NCI-H2081 treated with DMSO at 0.1 percent for 48 hours (cell line): ENCODE measurements at regions not wholly inside any gene's neighbourhood (a gene's known extent, or its start where the extent isn't known, plus 50 kb on each side); places are given as distances from the start of the nearest gene placed in this dataset.
"Not testable (repeated sequence)": the region's sequence is repeated elsewhere in the genome, so short reads cannot be mapped to it uniquely, and the experiment has no call there.

ENCODE experiments used
- DNase-seq: peaks from one replicate; lab custom pipeline; 2025; lab: John Stamatoyannopoulos, UW

DNA sequence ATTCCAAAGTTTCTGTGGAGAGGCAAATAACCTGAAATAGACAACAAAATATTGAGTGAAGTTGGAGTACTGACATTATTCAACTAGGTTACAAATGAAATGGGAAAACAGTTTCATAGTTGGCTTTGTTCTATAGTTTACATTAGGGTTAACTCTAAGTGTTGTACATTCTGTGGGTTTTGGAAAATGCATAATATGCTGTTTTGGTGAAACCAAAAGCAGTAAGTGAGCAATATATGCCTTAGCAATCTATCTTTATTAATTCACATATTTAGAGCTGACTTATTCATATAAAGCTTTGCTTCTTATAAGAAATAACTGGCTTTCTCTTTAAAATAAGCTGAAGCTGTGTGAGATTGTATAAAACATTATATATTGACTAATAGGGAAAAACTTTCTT lies 157.5 kb upstream of the AHI1 start:
- no peak for DNase-seq

DNA sequence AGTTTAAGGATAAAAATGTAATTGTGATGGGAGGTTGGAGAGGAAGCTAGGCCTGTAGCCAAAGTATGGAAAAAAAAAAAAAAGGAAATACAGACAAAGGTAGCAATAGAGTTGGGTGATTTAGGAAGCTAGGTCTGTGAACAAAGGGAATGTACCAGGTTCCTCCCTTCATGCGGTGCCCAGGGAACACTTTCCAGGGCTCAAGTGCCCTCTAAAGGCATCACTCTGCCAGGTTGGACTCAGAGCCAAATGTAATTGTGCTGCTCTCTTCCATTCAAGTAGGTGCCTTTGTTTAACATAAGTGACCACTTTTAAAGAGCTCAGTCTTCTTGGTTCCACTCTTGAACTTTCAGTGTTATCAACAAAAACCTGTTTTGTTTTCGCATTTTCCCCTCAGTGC lies 159.7 kb upstream of the AHI1 start:
- no peak for DNase-seq

DNA sequence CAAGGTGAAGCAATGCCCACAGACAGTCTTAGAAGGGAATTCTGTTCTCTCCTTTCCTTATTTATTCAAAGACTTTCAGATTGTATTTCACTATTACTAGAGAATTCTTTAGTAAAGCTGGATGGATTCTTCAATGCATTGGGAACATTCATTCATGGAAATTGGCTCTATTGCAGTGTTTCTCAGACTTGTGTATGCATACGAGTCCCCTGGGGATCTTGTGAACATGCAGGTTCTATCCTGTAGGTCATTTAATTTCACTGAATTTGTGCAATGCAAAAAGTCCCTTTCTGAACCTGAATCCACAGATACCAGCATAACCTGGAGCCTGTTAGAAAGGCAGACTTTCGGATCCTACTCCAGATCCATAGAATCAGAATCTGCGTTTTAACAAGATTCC lies 160.9 kb upstream of the AHI1 start:
- no peak for DNase-seq

DNA sequence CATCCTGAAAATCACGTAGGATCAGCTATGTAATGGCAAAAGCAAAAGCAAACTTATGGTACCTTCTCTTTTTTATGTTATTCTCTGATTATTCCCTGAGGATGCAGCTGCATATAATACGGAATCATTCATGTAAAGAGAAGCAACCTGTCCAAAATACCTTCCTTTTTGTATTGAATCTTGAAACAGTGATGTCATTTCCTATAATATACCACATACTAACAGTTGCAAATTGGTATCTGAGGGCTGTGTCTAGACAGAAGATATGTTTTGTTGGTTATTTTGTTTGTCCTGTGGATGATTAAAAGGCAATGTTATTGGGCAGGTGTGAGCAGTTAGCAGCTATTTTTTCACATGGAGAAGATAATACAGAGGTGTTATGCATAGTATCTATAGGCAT lies 161.4 kb upstream of the AHI1 start:
- DNase-seq: no peak

DNA sequence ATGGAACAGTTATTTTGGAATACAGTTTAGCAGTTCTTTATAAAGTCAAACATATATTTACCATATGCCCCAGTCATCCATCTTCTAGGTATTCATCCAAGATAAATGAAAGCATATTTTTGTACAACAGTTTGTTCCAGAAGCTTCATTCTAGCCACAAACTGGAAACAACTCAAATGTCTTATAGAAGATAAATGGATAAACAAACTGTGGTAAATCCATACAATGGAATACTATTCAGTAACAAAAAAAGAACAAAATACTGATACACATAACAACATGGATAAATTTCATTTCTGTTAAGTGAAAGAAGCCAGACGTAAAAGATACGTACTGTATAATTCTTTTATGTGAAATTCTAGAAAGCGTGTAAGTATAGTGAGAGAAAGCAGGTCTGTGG lies 167.0 kb upstream of the AHI1 start:
- no peak for DNase-seq

DNA sequence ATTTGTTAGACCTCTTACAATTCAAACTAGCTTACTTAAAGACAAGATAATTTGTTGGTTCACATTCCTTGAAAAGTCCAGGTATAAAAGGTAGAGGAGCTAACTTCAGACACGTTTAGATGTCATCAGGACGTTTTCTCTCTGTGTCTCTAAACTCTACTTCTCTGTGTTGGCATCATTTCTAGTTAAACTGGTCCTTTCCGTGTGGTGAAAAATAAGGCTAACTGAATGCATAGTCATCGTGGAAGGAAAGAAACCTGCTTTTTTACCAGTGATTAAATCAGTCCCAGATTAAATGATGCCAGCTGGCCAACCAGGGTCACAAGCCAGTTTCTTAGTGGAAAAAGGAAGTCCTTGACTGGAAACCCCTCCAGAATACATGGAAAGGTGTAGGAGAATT lies 168.4 kb upstream of the AHI1 start:
- no peak for DNase-seq

DNA sequence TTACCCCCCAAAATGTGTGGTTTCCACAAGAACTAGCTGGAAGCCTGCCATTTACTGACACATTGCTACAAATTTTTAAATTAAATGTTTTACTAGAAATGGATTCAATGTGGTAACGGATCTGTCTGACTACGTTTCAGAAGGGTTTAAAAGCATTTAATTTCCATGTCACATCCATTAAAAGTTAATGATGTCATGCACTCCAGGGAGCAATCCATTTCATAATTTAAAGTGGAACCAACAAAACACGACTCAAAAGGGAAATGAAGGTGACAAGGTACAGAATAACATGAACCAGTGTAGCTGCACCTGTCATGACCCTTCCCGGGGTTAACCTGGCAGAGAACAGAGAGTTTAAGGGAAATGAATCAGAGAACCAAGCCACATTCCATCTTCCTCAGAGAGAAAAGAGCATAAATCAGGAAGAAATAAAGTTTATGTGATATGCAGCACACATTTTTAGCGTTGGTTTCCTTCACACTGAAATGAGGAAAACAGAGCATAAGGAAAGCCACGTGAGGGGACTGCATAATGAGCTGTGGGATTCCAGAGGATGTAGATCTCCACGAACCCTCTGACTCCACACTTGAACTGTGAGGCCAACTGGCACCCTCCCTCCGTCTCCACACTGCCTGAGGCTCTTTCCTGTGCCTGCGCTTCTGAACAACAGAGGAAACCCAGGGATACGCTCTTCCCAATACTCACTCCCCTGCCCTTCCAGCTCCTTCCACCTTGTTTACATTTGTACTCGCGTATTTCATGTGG lies 170.3 kb upstream of the AHI1 start:
- DNase-seq: peak; percentile 8

DNA sequence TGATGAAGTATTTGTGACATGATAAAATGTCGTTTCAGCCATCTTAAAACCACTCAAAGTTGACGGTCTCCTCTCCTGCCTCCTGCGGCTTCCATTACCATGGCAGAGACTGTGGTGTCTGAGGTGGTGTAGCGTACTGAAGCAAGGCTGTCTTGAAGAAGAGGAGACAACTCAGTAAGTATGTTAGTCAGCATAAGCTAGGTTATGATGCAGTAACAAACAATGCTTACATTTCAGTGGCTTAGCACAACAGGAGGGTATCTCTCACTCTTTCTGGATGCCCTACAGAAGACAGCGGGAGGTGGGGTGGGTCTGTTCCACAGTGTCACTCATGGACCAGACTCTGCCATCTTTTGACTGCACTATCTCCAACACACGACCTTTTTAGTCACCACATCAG lies 174.7 kb upstream of the AHI1 start:
- no peak for DNase-seq

DNA sequence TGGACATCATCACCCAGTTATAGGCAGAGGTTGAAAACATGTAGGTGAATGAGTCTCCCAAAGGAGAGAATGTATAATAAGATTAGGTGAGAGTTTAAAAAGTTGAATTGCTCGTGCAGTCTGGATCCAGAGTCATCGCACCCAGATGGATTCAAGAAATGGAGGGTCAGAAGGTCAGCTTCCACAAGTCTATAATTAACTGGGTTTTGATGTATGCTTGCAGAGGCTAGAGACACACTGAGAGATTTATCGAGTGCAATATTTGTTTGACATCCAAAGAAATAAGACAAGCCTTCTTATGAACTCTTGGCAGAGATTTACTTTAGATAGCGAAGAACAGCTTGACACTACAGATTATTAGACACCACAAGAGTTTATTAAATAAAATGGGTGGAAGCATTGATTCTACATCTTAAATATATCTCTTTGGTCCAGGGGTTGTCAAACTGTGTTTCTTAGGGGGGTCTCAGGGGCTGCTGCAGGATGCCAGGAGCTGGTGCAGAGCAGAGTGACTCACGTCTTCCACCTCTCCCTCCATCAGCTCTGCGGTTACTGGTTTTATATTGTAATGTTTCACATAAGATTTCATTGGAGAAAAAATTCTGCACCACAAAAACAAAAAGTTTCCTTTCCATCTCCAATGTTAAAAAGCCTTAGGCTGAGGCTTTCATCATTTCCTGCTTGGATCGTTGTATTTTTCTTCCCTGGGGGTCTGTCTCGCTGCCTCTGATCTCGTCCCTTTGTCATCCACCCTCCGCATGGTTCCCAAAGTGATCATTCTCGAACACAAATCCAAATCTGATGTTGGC lies 176.2 kb upstream of the AHI1 start:
- no peak for DNase-seq

DNA sequence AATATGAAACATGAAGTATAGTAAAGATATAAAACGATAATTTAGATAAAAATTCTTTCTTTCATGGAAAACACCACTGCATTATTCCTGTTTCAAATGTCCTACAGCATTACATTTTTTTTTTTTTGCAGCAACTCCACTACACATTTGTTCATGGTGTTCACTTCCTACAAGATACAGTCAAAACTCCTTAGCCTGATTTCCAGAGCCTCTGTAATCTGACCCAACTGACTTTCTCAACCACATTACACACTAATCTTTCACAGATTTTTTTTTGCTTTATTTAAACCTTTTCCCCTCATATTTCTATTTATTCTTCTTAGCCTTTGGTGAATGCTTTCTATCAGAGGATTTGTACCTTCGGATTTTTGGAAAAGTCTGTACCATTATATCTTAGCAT lies 176.5 kb upstream of the PDE7B start:
- no peak for DNase-seq

DNA sequence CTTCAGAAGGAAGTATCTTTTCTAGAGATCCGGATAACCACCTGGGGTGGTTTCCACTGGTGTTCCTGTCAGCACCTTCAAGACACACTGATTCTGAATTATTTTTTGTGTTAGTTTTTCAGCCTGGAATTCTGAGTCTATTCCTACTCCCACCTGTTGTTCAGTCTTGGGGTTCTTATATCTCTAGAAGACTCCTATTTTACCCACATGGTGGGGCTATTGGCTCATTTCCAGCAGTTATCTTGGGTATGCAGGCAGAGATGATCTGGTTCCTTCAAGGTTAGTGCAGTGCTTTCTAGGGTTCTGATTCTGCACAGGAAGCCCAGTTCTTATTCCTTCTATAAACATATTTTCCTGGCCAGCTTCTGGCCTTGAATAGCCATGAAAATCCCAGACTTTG lies 175.6 kb upstream of the PDE7B start:
- no peak for DNase-seq

DNA sequence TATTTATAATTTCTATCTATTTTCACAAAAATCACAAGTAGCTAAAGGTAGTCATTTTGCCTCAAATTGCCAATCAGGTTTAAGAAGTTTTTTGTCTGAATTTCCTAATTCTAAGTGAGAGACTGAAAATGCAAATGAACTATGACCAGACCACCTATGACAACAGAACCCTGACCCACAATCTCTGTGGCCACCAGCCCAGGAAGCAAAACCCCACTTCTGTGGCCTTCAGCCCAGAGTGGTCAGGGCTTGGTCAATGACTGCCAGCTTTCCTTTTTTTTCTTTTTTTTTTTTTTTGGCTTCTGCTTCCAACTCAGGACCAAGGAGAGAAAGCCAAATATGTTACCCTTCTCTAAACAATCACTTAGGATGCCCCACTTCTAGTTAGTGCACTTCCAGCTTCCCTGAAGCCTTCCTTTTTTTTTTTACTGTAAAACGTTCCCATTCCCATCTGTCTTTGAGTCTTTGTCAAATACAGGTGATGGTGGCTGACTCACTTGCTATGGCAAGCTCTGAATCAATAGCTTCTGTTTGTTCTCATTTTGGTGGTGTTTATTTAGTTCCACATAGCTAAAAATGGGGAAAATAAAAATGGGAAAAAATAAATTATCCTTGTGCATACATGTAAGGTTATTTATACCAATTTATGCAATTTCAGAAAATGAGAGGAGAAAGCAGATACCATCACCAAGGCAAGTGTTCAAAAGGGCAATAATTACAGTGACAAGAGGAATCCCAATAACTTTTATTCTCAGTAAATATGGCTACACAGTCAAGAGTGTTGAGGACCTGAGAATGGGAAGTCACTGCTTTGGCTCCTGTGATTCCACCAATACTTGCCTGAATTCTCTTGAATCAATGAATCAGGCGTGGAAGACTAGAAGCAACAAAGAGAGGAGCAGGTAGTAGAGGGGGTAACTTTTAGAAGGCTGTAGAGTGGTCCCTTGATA lies 170.3 kb upstream of the PDE7B start:
- DNase-seq: no peak

DNA sequence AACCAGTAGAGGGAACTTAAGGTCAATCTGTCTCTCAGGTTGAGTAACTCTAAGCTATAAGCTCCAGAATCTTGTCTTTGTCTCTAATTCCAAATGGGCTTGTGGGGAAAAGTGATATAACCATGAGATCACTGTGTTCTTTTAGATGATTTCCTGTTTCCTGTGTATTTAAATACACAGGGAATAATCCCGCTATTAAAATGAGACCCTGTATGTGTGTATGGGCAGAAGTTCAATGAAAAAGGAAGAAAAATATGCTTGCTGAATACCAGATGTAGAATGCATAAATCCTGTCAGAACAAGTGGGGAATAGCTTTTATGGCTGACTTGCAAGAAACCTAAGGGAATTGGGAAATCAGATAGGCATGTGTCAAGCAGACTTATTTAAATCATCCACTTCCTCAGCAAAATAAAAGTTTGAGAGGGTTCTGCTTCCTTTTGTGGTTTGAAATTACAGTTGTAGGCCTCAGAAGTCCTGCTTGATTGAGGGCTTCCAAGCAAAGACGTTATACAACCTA lies 164.7 kb upstream of the PDE7B start:
- DNase-seq: no peak

DNA sequence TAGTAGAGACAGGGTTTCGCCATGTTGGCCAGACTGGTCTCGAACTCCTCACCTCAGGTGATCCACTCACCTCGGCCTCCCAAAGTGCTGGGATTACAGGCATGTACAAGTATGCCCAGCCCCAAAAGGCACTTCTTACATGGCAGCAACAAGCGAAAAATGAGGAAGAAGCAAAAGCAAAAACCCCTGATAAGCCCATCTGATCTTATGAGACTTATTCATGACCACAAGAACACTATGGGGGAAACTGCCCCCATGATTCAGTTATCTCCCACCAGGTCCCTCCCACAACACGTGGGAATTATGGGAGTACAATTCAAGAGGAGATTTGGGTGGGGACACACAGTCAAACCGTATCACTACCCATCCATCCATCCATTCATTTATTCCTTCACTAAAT lies 163.0 kb upstream of the PDE7B start:
- not testable (repeated sequence) for DNase-seq

DNA sequence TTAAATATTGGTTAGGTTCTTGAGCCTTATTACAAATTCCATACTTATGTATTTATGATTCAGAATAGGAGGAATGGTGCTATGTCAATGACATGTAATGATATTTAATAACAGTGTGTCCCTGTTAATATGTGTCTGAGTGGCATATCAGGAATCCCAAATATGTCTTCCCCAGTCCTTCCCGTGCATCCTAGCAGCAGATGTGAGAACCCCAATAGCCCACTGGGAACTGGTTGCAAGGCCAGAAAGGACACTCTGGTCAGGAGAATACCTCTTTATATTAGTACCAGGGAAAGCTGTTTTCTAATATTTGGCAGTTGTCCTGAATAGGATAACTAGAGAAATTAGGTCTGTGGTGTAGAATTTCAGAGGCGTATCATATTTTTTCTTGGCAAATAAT lies 159.1 kb upstream of the PDE7B start:
- DNase-seq: no peak

DNA sequence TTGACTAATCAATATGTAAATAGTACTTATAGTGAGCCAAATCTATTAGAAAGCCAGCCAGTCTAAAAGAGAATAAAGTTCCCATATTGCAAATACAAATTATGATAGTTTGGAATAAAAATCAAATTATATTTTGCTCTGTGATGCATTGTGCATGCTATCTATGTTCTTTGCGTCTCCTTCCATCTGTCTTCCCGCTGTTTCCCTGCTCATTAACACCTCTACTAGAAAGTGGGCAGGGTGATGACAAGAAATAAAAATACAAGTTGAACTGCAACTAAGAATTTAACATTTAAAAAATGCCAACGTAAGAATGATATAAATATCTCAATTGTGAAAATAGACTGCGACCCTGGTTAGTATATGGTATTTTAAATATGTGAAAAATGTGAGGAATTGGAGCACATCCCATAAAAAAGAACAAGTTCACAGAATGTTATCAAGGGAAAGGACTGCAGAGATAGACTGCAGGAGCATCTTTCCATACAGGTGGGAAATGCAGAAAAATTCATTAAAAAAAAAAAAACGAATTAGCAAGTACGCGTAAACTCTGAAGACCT lies 157.6 kb upstream of the PDE7B start:
- DNase-seq: no peak

DNA sequence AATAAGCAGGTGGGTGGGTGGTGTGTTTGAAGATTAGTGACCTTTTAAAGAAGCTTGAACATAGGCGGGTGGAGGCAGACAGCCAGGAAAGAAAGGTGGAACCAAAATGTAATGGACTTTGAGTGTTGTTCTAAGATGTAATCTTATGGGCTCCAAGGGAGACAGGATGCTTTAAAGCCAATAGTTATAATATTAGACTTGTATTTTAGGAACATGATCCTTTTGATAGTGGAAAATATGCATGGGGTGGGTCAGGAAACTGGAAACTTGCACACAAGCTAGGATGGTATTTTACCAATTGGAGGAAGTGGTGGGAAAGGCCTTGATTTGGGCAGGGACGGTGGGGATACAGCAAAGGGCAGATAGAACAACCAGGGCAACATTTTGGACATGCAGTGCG lies 151.8 kb upstream of the PDE7B start:
- no peak for DNase-seq

DNA sequence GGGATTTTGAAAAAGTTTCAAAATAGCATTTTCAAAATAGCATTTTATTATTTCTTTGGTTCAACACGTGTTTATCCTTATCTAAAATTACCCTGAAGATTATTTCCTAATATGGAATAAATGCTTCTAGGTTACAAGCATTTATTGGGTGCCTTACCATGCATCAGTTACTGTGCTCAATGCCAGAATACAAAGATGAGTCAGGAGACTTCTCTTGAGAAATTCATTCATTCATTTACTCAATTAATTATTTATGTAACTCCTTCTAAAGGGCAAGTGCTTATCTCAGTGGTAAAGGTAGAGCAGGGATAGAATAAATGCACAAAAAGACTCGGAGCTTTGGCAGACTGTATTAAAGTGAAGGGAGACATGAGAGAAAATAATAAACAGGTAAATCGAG lies 150.1 kb upstream of the PDE7B start:
- DNase-seq: no peak

DNA sequence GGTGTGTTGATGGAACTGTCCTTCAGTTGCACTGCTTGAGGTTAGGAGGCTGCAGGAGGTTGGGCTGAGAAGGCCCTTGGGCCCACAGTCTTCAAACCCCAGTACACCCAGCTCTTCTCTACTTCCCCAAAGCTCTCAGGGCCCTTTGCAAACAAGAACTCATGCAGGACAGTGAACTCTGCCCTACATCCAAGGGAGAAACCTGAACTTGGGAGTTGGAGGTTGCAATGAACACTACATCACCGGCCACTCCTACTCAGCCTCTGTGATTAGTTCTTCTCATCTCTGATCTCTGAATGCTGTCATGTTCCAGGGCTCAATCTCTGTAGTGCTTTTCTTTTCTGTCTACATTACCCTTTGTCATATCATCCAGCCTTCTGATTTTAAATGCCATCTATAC lies 148.5 kb upstream of the PDE7B start:
- DNase-seq: no peak

DNA sequence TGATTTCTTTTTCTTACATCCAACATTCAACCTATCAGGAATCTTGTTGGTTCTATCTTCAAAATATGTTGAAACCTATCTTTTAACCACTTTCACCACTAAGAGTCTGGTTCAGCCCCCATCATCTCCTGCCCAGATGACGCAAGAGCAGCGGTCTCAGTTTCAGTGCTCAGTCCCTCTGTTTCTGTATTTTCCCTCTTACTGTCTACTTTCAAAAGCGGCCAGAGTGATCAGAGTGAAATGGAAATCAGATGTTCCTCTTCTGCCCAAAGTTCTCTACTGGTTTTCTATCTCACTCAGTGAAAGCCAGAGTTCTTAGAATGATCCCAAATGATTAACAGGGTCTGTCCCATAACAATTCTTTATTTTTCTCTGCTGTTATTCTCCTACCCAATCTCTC lies 147.9 kb upstream of the PDE7B start:
- no peak for DNase-seq

DNA sequence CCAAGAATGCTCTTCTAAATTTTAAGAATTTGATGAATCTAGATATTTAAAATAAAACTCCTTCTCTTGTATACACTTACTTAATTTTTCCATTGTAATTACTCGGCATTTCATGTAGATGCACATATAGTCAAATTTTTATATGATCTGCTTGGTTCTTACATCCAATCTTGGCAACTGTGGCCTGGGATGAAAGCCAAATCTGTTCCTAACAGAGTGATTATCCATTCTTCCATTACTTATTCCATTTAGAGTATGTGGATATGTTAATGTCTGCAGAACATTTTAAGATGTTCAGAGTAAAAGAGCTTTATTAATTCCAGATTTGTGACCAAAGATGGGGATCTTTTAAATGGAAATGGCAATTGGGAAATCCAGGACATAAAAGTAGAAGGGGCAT lies 144.1 kb upstream of the PDE7B start:
- no peak for DNase-seq

DNA sequence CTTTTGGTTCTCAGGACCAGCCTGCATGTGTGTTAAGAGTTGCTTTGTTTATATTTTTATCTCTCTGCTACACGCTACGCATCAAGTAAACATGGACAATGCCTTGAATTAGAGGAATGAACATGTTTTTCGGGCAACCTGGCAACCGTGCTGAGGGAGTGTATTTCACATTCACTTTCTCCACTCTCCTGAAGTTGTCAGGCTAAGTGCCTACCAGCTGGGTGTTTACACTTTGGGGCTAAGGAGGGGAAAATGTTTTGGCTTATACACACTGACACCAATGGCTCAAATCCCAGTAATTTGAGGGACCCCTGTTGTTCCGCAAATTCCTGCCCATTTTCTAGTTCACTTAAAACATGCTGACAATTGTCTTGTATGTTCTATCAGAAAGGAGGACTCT lies 141.5 kb upstream of the PDE7B start:
- DNase-seq: peak; percentile 21
